ENCODE measurements at regions not wholly inside any gene's neighbourhood (a gene's known extent, or its start where the extent isn't known, plus 50 kb on each side); places are given as distances from the start of the nearest gene placed in this dataset.

DNA sequence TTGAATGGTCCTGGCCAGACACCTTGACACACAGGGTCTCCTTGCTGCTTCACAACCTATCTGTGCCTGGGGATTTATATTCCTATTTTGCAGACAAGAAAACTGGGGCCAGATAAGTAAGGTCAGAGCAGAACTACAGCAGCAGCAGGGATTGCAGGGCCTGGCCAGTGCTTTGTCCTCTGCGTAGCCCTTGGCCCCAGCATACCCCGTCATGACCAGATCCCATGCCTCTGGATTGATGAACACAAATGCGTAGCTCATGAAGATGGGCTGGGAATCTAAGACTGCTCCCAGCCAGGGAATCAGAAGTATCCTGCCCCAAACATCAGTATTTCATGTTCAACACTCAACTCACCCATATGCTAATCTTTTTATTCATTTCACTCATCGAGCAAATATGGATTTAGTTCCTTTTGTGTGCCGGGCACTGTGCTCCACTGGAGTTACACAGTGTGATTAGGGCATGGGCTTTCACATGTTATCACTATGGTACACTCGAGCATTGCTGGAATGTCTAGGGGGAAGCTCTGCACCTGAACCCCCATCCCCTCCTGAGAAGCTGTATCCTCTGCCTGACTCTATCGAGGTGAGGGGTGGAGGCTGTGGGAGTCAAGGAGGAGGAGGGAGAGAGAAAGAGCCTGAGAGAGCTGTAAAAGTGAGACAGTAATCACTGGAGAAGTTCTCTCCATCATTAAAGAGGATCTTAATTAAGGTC is 143.3 kb downstream of the CYP26B1 start:
- TF ChIP-seq, protein P1, sequence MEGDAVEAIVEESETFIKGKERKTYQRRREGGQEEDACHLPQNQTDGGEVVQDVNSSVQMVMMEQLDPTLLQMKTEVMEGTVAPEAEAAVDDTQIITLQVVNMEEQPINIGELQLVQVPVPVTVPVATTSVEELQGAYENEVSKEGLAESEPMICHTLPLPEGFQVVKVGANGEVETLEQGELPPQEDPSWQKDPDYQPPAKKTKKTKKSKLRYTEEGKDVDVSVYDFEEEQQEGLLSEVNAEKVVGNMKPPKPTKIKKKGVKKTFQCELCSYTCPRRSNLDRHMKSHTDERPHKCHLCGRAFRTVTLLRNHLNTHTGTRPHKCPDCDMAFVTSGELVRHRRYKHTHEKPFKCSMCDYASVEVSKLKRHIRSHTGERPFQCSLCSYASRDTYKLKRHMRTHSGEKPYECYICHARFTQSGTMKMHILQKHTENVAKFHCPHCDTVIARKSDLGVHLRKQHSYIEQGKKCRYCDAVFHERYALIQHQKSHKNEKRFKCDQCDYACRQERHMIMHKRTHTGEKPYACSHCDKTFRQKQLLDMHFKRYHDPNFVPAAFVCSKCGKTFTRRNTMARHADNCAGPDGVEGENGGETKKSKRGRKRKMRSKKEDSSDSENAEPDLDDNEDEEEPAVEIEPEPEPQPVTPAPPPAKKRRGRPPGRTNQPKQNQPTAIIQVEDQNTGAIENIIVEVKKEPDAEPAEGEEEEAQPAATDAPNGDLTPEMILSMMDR (IDR thresholded peaks at IDR 0.05; ENCODE audit: low read length, missing control alignments): no peak
- no peak for DNase-seq (ENCODE audit: low read depth)
- H3K4me3 ChIP-seq (replicated peaks; ENCODE audit: low read depth, low read length): no peak overlapping the region

DNA sequence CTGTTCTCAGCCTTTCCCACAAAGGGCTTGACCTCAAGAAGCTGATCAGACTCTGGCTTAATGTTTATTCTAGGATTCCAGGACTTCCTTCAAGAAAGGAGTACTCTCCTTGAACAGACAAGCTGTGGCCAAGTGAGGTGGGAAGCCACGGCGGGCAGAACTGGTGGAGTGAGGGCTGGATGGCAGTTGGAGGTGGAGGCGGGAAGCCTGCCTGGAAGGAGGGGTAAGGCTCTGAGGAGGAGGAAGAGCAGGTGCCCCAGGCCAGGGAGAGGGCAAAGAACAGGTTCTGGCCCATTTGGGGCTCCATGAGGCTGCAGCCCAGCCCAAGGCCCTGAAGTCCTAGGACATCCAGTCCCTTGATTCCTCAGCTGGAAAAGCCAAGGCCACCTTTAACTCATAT is 143.9 kb downstream of the CYP26B1 start:
- TF ChIP-seq, protein P1 (IDR thresholded peaks at IDR 0.05; ENCODE audit: low read length, missing control alignments): no peak
- no peak for DNase-seq (ENCODE audit: low read depth)
- H3K4me3 ChIP-seq (replicated peaks; ENCODE audit: low read depth, low read length): no peak overlapping the region

DNA sequence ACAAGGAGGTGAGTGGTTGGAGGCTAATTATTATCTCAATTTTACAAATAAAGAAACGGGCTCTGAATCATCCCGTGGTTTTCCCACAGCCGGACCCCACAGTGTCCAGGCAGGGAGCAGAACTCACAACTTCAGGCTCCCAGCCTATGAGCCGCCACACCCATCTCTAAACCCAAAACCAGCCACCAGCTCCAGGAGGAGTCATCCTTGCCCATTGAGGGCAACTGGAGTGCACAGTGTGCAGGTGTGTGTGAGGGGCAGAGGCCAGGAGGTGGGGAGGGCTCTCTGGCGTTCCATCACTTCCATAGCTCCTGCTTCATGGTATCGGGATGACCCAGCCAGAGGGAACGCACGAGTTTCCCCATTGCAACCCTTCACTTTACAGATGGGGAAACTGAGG is 144.5 kb downstream of the CYP26B1 start:
- H3K4me3 ChIP-seq (replicated peaks; ENCODE audit: low read depth, low read length): no peak overlapping the region
- TF ChIP-seq, protein P1 (IDR thresholded peaks at IDR 0.05; ENCODE audit: low read length, missing control alignments): no peak
- no peak for DNase-seq (ENCODE audit: low read depth)

DNA sequence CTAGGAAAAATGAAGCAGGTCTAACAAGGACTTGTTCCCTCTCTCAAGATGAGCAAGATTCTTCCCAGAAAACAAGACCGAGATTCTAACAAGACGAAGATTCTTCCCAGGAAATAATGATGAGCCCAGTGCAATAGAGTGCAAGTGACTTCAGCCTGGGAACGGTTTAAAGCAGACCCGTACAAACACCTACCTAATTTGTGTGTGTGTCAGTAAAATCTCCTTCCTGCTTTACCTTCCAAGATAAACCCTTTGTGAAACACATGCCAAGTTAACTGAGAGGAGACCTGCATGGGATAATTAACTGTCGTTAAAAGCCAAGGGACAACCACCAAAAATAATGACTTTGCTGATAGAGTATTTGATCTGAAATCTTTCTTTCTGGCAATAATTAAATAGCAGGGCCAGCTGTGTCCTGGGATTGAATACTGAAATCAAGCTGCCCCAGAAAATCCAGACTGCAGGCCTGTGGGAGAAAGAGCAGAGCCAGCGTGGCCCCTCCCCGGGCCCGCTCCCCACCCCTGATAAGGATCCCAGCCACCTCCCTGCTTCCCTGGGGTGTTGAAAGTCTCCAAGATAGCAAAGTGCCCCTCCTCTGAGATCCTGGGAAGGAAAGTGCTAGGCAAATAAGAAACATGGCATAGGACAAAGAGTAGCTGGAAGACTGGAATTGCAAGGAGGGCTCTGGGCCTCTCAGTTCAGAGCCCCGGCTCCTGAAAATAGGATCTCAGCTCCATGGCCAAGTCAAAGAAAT is 145.5 kb downstream of the CYP26B1 start:
- no peak for DNase-seq (ENCODE audit: low read depth)
- no peak overlapping the region for H3K4me3 ChIP-seq (replicated peaks; ENCODE audit: low read depth, low read length)
- TF ChIP-seq, protein P1 (IDR thresholded peaks at IDR 0.05; ENCODE audit: low read length, missing control alignments): no peak

DNA sequence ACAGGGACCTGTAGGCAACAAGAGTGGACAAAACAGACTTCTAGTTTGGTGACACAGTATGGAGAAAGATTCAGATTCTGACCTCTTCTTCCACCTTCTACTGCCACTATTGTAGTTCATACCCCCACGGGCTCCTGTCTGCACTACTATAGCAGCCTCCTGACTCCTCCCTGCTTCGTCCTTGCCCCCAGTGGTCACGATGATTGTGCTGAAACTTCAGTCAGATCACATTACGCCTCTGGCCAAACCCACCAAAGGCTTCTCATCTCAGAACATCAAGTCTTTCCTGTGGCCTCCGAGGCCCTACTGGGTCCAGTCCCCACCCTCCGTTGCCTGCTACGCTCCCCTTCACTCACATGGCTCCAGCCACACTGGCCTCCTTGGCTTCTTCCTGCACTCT is 147.6 kb downstream of the CYP26B1 start:
- TF ChIP-seq, protein P1 (IDR thresholded peaks at IDR 0.05; ENCODE audit: low read length, missing control alignments): no peak
- no peak for DNase-seq (ENCODE audit: low read depth)
- no peak overlapping the region for H3K4me3 ChIP-seq (replicated peaks; ENCODE audit: low read depth, low read length)

DNA sequence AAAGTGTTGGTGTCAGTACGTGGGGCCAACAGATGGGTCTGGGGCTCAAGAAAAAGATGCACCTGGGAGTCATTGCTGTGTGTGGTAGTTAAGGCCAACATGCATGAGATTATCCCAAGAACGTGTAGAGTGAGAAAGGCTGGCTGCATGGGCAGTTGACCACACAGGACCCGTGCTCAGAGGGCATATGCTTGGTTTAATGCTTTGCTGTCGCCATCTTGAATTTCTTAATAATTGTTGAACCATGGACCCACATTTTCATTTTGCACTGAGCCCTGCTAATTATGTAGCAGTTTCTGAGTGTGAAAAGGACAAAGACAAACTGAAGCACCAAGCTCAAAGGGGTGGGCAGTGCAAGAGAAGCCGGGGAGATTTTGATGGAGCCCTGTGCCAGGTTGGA is 148.1 kb downstream of the CYP26B1 start:
- TF ChIP-seq, protein P1 (IDR thresholded peaks at IDR 0.05; ENCODE audit: low read length, missing control alignments): no peak
- H3K4me3 ChIP-seq (replicated peaks; ENCODE audit: low read depth, low read length): no peak overlapping the region
- DNase-seq (ENCODE audit: low read depth): no peak
